ENCODE measurements at regions not wholly inside any gene's neighbourhood (a gene's known extent, or its start where the extent isn't known, plus 50 kb on each side); places are given as distances from the start of the nearest gene placed in this dataset.

DNA sequence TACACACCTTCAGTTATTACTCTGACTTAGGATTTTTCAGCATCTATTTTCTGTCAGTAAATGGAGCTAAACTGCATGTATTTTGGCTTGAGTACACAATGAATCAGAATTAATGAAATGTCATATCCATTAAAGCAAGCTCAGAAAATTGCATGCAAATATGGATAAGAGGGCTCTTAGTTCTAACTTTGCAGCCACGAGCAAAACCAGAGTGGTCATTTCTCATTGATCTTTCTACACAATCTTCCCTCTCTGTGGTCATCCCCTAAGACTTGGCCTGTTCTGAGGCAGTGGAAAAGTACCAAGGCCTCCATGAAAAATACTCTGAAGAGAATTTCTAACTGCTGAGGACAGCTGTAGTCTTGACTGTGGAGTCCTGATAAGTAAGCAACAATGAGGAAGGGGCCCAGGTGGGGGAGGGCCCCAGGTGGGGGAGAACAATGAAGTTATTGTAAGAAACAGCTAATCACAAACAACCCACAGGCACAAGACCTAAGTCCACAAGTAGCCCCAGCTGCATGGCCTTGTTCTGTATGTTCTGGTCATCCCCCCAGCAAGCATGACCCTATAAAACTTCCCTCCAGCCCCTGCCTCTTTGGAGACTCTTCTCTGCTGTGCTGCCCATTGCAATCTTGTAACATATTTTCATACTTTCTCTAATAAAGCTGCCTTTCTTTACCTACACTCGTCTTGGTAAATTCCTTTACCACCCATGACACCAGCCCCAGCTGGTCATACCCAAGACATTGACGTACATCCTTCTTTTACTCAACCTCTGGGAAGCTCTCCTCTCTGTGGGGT lies 230.3 kb downstream of the TDRD15 start:
- DNase-seq (ENCODE audit: low read depth): no peak
- no peak overlapping the region for H3K9ac ChIP-seq (ENCODE audit: low read length)
- no peak overlapping the region for H3K4me3 ChIP-seq (ENCODE audit: low read length)
- no peaks in the 10 kb centered on the region for H3K36me3 ChIP-seq (ENCODE audit: control insufficient read depth, insufficient read depth, low read length, severe bottlenecking)
- H3K4me1 ChIP-seq (ENCODE audit: control insufficient read depth, insufficient read depth, low read length): no peaks in the 10 kb centered on the region
- peaks cover 2% of the 10 kb centered on the region for H3K27me3 ChIP-seq (replicated peaks; ENCODE audit: control insufficient read depth, insufficient read depth, low read length)
- peaks cover 9% of the 10 kb centered on the region for H3K9me3 ChIP-seq (ENCODE audit: control insufficient read depth, low read length)

DNA sequence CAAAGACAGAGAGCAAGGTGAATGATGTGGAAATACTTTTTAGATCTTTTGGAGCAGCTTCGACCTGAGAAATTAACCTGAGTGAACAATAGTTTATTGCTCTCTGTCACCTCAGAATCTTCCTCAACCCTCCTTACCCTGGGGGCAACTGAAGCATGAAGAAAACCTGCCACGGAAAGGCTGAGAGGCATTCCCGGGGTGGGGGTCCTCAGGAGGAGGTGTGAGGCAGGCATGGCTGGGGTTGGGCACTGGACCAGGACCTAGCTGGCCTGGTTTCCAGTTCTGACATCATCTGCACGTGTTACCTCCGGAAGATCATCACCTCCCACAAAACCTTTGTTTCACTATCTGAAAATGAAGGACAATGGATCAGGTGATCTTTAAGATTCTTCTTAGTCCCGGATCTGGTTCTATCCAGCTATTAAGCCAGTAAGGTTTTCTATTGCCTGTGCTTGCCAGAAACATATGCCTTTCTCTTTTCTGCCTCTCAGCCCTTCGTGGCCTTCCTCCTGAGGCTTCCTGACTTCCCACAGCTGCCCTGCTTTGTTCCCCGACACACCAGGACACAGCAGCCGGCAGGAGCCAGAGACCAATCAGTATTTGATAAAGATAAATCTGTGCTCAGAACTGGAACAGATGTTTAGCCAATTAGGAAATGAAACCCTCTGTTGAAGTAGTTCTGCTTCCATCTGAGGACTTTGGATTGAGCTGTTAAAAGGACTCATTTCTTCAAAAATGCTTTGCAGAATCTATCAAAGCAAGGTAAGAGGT lies 232.5 kb downstream of the TDRD15 start:
- peaks cover 3% of the 10 kb centered on the region for H3K27me3 ChIP-seq (replicated peaks; ENCODE audit: control insufficient read depth, insufficient read depth, low read length)
- no peak for DNase-seq (ENCODE audit: low read depth)
- H3K4me1 ChIP-seq (ENCODE audit: control insufficient read depth, insufficient read depth, low read length): no peaks in the 10 kb centered on the region
- no peaks in the 10 kb centered on the region for H3K36me3 ChIP-seq (ENCODE audit: control insufficient read depth, insufficient read depth, low read length, severe bottlenecking)
- H3K9ac ChIP-seq (ENCODE audit: low read length): no peak overlapping the region
- no peak overlapping the region for H3K4me3 ChIP-seq (ENCODE audit: low read length)
- H3K9me3 ChIP-seq (ENCODE audit: control insufficient read depth, low read length): peaks cover 9% of the 10 kb centered on the region

DNA sequence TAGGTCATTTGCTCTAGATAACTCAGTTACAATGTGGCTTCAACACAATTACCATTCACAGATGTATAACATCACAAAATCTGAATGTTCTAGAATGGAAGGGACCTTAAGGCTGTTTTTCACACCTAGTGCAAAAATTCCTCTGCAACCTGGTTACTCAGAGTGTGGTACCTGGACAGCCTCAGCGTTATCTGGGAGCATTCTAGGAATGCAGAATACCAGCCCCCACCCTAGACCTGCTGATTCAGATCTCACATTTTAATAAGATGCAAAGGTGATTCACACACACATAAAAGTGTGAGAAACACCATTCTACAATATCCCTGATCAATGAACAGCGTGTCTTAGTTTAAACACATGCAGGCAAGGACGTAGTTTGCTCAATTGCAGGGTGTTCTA lies 233.1 kb downstream of the TDRD15 start:
- Histone ChIP-seq H3K9me3 (ENCODE audit: control insufficient read depth, low read length) (peaks cover 9% of the 10 kb centered on the region), H3K36me3 (ENCODE audit: control insufficient read depth, insufficient read depth, low read length, severe bottlenecking) (no peaks in the 10 kb centered on the region), H3K27me3 (replicated peaks; ENCODE audit: control insufficient read depth, insufficient read depth, low read length) (peaks cover 6% of the 10 kb centered on the region), H3K9ac (ENCODE audit: low read length) (no peak overlapping the region), H3K4me3 (ENCODE audit: low read length) (no peak overlapping the region), H3K4me1 (ENCODE audit: control insufficient read depth, insufficient read depth, low read length) (no peaks in the 10 kb centered on the region)
- no peak for DNase-seq (ENCODE audit: low read depth)

DNA sequence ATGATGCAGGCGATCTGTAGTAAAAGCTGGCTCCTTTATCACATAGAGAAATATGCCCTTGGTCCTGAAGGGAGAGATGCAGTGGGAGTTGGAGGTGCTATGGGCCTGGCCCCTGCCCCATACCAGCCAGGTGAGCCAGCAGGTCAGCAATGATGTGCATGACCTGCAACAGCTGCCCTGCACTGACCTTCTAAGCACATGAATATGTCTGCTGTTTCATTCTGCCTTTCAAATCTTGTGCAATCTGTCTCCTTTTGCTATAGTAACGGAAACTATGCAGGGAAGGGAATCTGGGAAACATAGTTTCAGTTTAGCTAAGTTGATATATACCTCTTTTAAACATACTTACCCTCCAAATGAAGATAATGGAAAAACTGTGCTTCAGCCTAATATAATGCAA lies 235.2 kb downstream of the TDRD15 start:
- Histone ChIP-seq H3K9ac (ENCODE audit: low read length) (no peak overlapping the region), H3K4me1 (ENCODE audit: control insufficient read depth, insufficient read depth, low read length) (no peaks in the 10 kb centered on the region), H3K36me3 (ENCODE audit: control insufficient read depth, insufficient read depth, low read length, severe bottlenecking) (no peaks in the 10 kb centered on the region), H3K27me3 (replicated peaks; ENCODE audit: control insufficient read depth, insufficient read depth, low read length) (peaks cover 6% of the 10 kb centered on the region), H3K4me3 (ENCODE audit: low read length) (no peak overlapping the region), H3K9me3 (ENCODE audit: control insufficient read depth, low read length) (peaks cover 7% of the 10 kb centered on the region)
- DNase-seq (ENCODE audit: low read depth): no peak

- Histone ChIP-seq H3K36me3 (ENCODE audit: control insufficient read depth, insufficient read depth, low read length, severe bottlenecking) (no peaks in the 10 kb centered on the region), H3K4me1 (ENCODE audit: control insufficient read depth, insufficient read depth, low read length) (no peaks in the 10 kb centered on the region), H3K4me3 (ENCODE audit: low read length) (no peak overlapping the region), H3K9me3 (ENCODE audit: control insufficient read depth, low read length) (no peaks in the 10 kb centered on the region), H3K27me3 (replicated peaks; ENCODE audit: control insufficient read depth, insufficient read depth, low read length) (peaks cover 6% of the 10 kb centered on the region), H3K9ac (ENCODE audit: low read length) (no peak overlapping the region)
- no peak for DNase-seq (ENCODE audit: low read depth)
Measured at GRCh38 chr2:21361384-21361783, 237.6 kb downstream of the TDRD15 start.

GRCh38 chr2:21361957-21362486 lies 238.3 kb downstream of the TDRD15 start:
- no peaks in the 10 kb centered on the region for H3K36me3 ChIP-seq (ENCODE audit: control insufficient read depth, insufficient read depth, low read length, severe bottlenecking)
- H3K4me1 ChIP-seq (ENCODE audit: control insufficient read depth, insufficient read depth, low read length): no peaks in the 10 kb centered on the region
- H3K4me3 ChIP-seq (ENCODE audit: low read length): no peak overlapping the region
- H3K9ac ChIP-seq (ENCODE audit: low read length): no peak overlapping the region
- H3K9me3 ChIP-seq (ENCODE audit: control insufficient read depth, low read length): no peaks in the 10 kb centered on the region
- no peak for DNase-seq (ENCODE audit: low read depth)
- H3K27me3 ChIP-seq (replicated peaks; ENCODE audit: control insufficient read depth, insufficient read depth, low read length): peaks cover 3% of the 10 kb centered on the region

DNA sequence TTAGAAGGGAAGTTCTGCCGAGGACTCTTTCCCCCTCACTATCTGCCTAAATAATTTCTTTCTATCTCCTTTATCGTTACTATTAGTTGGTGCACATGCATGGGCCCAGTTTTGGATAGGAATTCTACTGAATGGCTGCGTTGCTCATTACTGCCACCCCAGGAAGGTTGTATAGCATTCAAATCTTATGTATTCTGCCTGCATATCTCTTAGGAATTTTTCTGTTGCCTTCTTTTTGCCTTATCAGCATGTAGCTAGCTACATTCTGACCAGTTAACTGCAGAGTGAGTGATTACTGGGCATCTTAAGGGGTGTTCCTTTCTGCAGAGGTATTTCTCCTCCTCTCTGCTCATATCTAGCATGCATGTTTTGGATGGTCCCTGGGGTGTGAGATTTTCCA lies 239.6 kb downstream of the TDRD15 start:
- Histone ChIP-seq H3K4me1 (ENCODE audit: control insufficient read depth, insufficient read depth, low read length) (no peaks in the 10 kb centered on the region), H3K36me3 (ENCODE audit: control insufficient read depth, insufficient read depth, low read length, severe bottlenecking) (no peaks in the 10 kb centered on the region), H3K9me3 (ENCODE audit: control insufficient read depth, low read length) (no peaks in the 10 kb centered on the region), H3K4me3 (ENCODE audit: low read length) (no peak overlapping the region), H3K9ac (ENCODE audit: low read length) (no peak overlapping the region), H3K27me3 (replicated peaks; ENCODE audit: control insufficient read depth, insufficient read depth, low read length) (peaks cover 3% of the 10 kb centered on the region)
- no peak for DNase-seq (ENCODE audit: low read depth)

- Histone ChIP-seq H3K9me3 (ENCODE audit: control insufficient read depth, low read length) (no peaks in the 10 kb centered on the region), H3K36me3 (ENCODE audit: control insufficient read depth, insufficient read depth, low read length, severe bottlenecking) (no peaks in the 10 kb centered on the region), H3K4me3 (ENCODE audit: low read length) (no peak overlapping the region), H3K4me1 (ENCODE audit: control insufficient read depth, insufficient read depth, low read length) (no peaks in the 10 kb centered on the region), H3K9ac (ENCODE audit: low read length) (no peak overlapping the region), H3K27me3 (replicated peaks; ENCODE audit: control insufficient read depth, insufficient read depth, low read length) (peaks cover 2% of the 10 kb centered on the region)
- no peak for DNase-seq (ENCODE audit: low read depth)
Measured at GRCh38 chr2:21367421-21367820, 243.7 kb downstream of the TDRD15 start.

DNA sequence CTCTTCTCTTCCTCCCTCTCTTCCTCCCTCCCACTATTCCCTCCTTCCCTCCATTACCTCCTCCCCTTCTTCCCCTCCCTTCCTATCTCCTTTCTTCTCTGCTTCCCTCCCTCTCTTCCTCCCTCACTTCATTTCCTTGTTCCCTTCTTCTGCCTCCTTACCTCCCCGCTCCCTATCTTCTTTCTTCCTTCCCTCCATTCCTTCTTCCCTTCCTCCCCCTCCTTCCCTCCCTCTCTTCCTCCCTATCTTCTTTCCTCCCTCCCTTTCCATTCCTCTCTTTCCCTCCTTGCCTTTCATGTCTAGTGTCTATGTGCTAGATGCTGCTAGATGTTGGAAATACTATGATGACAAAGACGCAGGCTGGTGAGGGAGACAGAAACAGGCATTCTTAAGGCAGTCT lies 246.0 kb downstream of the TDRD15 start:
- Histone ChIP-seq H3K36me3 (ENCODE audit: control insufficient read depth, insufficient read depth, low read length, severe bottlenecking) (no peaks in the 10 kb centered on the region), H3K9ac (ENCODE audit: low read length) (no peak overlapping the region), H3K27me3 (replicated peaks; ENCODE audit: control insufficient read depth, insufficient read depth, low read length) (peaks cover 2% of the 10 kb centered on the region), H3K9me3 (ENCODE audit: control insufficient read depth, low read length) (no peaks in the 10 kb centered on the region), H3K4me1 (ENCODE audit: control insufficient read depth, insufficient read depth, low read length) (no peaks in the 10 kb centered on the region), H3K4me3 (ENCODE audit: low read length) (no peak overlapping the region)
- DNase-seq (ENCODE audit: low read depth): no peak

DNA sequence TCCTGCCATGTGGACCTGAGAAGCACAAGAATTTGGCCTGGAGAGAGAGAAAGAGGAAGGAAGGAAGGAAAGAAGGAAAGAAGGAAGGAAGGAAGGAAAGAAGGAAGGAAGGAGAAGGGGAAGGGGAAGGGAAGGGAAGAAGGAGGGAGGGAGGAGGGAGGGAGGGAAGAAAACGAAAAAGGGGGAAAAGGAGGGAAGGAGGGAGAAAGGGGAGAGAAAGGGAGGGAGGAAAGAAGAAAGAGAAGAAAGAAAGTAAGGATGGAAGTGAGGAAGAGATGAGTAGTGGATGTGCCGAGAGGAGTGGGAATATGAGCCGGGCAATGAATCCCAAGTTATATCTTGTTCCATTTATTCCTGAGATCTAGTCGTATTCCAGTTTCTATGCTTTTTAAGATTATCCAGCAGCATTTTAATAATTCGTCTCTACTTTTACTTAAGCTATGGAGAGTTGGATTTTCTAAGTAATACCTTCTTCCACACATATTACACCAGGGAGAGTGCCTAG lies 247.8 kb downstream of the TDRD15 start:
- no peak overlapping the region for H3K4me3 ChIP-seq (ENCODE audit: low read length)
- H3K9me3 ChIP-seq (ENCODE audit: control insufficient read depth, low read length): no peaks in the 10 kb centered on the region
- DNase-seq (ENCODE audit: low read depth): no peak
- no peak overlapping the region for H3K9ac ChIP-seq (ENCODE audit: low read length)
- peaks cover 2% of the 10 kb centered on the region for H3K27me3 ChIP-seq (replicated peaks; ENCODE audit: control insufficient read depth, insufficient read depth, low read length)
- H3K36me3 ChIP-seq (ENCODE audit: control insufficient read depth, insufficient read depth, low read length, severe bottlenecking): no peaks in the 10 kb centered on the region
- H3K4me1 ChIP-seq (ENCODE audit: control insufficient read depth, insufficient read depth, low read length): no peaks in the 10 kb centered on the region

- Histone ChIP-seq H3K36me3 (ENCODE audit: control insufficient read depth, insufficient read depth, low read length, severe bottlenecking) (no peaks in the 10 kb centered on the region), H3K9ac (ENCODE audit: low read length) (no peak overlapping the region), H3K4me1 (ENCODE audit: control insufficient read depth, insufficient read depth, low read length) (no peaks in the 10 kb centered on the region), H3K27me3 (replicated peaks; ENCODE audit: control insufficient read depth, insufficient read depth, low read length) (peaks cover 2% of the 10 kb centered on the region), H3K4me3 (ENCODE audit: low read length) (no peak overlapping the region), H3K9me3 (ENCODE audit: control insufficient read depth, low read length) (no peaks in the 10 kb centered on the region)
- DNase-seq (ENCODE audit: low read depth): no peak
Measured at GRCh38 chr2:21372654-21373053, 248.9 kb downstream of the TDRD15 start.
